ENCODE measurements at regions not wholly inside any gene's neighbourhood (a gene's known extent, or its start where the extent isn't known, plus 50 kb on each side); places are given as distances from the start of the nearest gene placed in this dataset.

DNA sequence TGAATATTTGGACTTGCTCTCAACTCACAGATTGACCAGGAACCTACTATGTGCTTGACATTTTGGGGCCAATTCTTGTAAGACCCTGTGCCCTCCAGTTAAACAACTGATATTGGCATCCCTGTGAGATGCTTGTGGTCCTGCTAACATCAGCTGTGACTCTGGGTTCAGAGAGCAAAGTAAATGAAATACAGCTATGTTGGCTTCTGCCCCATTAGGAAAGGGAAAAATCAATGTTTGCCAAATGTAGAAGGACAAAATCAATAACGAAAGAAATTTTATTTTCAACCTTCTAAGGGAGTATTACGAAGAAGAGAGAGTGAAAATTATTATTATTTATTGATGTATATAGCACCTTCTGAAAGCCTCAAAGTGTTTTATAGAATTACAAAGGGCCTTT, 266.9 kb upstream of the ARID1B start:
- no peaks in the 10 kb centered on the region for H3K36me3 Mint-ChIP-seq (ENCODE audit: low read depth)
- TF ChIP-seq, protein P1, sequence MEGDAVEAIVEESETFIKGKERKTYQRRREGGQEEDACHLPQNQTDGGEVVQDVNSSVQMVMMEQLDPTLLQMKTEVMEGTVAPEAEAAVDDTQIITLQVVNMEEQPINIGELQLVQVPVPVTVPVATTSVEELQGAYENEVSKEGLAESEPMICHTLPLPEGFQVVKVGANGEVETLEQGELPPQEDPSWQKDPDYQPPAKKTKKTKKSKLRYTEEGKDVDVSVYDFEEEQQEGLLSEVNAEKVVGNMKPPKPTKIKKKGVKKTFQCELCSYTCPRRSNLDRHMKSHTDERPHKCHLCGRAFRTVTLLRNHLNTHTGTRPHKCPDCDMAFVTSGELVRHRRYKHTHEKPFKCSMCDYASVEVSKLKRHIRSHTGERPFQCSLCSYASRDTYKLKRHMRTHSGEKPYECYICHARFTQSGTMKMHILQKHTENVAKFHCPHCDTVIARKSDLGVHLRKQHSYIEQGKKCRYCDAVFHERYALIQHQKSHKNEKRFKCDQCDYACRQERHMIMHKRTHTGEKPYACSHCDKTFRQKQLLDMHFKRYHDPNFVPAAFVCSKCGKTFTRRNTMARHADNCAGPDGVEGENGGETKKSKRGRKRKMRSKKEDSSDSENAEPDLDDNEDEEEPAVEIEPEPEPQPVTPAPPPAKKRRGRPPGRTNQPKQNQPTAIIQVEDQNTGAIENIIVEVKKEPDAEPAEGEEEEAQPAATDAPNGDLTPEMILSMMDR (IDR thresholded peaks at IDR 0.05) = no peak
- peaks cover 2% of the 10 kb centered on the region for H3K27me3 Mint-ChIP-seq (ENCODE audit: insufficient read depth)

DNA sequence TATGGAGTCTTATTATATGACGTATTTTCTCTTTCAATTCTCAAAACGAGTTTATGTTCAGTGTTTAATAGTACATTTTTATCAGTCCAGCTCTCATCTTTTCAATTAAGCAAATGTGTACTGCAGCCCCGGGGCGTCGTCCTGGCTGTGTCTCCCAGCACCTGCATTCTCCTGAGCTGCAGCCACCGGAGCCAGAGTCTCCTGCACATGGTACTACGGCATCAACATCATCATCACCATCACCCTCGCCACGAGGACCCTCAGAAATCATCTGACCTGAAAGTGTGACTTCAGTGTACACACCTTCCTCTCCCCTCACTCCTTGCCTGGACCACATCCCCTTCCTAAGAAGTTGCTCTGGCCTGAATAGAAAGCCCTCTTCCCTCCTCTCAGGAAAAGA, 267.7 kb upstream of the ARID1B start:
- DNase-seq = no peak
- TF ChIP-seq, protein P1 (IDR thresholded peaks at IDR 0.05) = no peak
- H3K27ac Mint-ChIP-seq = no peak overlapping the region
- no peaks in the 10 kb centered on the region for H3K9me3 Mint-ChIP-seq
- H3K4me1 Mint-ChIP-seq (ENCODE audit: low read depth) = no peaks in the 10 kb centered on the region
- no peak overlapping the region for H3K4me3 Mint-ChIP-seq
- peaks cover 2% of the 10 kb centered on the region for H3K27me3 Mint-ChIP-seq (ENCODE audit: insufficient read depth)
- H3K36me3 Mint-ChIP-seq (ENCODE audit: low read depth) = no peaks in the 10 kb centered on the region

More for the DNA sequence above, 266.9 kb upstream of the ARID1B start:
- H3K4me1 Mint-ChIP-seq (ENCODE audit: low read depth) = no peaks in the 10 kb centered on the region
- no peak for DNase-seq
- no peak overlapping the region for H3K4me3 Mint-ChIP-seq
- no peak overlapping the region for H3K27ac Mint-ChIP-seq
- H3K9me3 Mint-ChIP-seq = no peaks in the 10 kb centered on the region

DNA sequence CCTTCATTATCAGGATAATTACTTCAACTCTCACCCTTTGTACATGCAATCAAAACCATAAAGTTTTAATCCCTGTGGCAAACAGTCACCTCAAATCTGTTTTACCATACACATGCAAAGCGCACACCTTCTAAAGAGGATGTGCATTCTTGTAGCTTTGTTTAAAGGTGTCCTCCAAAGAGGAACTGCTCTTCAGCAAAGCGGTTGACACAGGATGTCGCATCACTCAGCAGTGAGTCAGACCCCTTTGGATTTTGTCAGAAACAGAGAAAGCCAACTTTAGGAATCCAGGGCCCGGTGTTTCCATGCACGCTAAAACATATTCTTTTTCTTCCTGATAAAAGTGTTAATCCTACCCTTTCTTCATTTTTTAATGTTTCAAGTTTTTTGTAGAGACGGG, 268.3 kb upstream of the ARID1B start:
- Mint-ChIP-seq H3K36me3 (ENCODE audit: low read depth) (no peaks in the 10 kb centered on the region), H3K27ac (no peak overlapping the region), H3K4me1 (ENCODE audit: low read depth) (no peaks in the 10 kb centered on the region), H3K9me3 (no peaks in the 10 kb centered on the region), H3K27me3 (ENCODE audit: insufficient read depth) (peaks cover 2% of the 10 kb centered on the region), H3K4me3 (no peak overlapping the region)
- no peak for DNase-seq
- TF ChIP-seq, protein P1 (IDR thresholded peaks at IDR 0.05) = no peak

DNA sequence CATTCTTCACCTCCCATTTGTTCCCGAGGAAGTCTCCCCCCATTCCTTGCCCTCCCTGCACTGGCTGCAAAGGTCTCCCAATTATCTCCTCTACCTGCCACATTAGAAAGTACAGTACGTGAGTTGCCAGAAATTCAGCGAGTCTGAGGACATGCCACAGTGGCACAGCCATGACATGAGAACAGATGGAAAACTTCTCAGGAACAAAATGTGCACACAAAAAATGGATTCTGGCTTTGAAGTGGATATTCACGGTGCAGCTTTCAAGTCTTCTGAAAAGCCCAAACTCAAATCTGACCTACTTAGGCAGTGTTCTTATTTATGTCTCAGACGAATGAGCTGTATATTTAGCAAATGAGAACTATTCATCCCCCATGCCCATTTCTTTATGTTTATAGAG, 269.1 kb upstream of the ARID1B start:
- no peak overlapping the region for H3K4me3 Mint-ChIP-seq
- no peak for DNase-seq
- no peaks in the 10 kb centered on the region; the same call in 1 of the 2 replicates for H3K9me3 Mint-ChIP-seq
- H3K36me3 Mint-ChIP-seq (ENCODE audit: low read depth) = no peaks in the 10 kb centered on the region
- H3K4me1 Mint-ChIP-seq (ENCODE audit: low read depth) = no peaks in the 10 kb centered on the region
- TF ChIP-seq, protein P1 (IDR thresholded peaks at IDR 0.05) = no peak
- H3K27me3 Mint-ChIP-seq (ENCODE audit: insufficient read depth) = peaks cover 2% of the 10 kb centered on the region
- H3K27ac Mint-ChIP-seq = no peak overlapping the region

DNA sequence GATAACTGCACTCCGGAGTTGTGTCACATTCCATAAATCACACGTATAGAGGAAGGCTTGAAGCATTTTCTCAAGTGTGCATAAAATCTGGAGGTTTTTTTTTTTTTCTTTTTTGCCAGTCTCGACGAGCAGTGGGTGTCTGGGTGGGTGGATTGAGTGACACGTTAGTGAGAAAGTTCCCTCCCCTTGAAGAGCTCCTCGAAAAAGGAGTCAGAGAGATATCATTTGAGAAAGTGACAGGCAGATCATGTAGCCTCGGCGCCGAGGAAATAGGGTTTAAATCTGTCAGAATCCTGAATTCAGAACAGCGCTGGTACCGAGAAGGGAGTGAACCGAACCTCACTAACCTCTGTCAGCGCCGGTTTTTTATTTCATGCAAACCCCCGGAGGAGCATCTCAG, 269.5 kb upstream of the ARID1B start:
- Mint-ChIP-seq H3K36me3 (ENCODE audit: low read depth) (no peaks in the 10 kb centered on the region), H3K27ac (no peak overlapping the region), H3K4me1 (ENCODE audit: low read depth) (no peaks in the 10 kb centered on the region), H3K9me3 (peaks cover 4% of the 10 kb centered on the region), H3K4me3 (no peak overlapping the region), H3K27me3 (ENCODE audit: insufficient read depth) (peaks cover 2% of the 10 kb centered on the region)
- DNase-seq = no peak
- TF ChIP-seq, protein P1 (IDR thresholded peaks at IDR 0.05) = no peak

DNA sequence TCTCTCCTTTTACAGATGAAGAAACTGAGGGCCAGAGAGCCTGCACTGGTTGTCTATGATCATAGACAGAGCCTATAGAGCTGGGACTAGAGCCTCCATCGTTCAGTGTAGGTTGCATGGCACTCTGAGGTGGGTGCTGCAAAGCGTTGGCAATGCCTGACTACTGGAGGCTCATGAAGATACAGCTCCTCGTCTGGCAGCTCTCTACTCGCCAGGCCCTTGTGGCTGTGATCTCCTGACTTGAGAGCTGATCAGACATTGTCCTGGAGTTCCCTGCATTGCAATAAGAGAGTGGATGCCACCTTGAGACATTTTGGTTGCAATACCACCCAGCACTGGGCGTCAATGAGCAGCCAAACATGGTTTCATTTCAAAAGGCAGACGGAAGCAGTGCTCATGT, 270.1 kb upstream of the ARID1B start:
- Mint-ChIP-seq H3K4me1 (ENCODE audit: low read depth) (no peaks in the 10 kb centered on the region), H3K9me3 (peaks cover 9% of the 10 kb centered on the region), H3K27me3 (ENCODE audit: insufficient read depth) (peaks cover 5% of the 10 kb centered on the region), H3K36me3 (ENCODE audit: low read depth) (no peaks in the 10 kb centered on the region), H3K27ac (no peak overlapping the region), H3K4me3 (no peak overlapping the region)
- TF ChIP-seq, protein P1 (IDR thresholded peaks at IDR 0.05) = no peak
- DNase-seq = no peak

Measured in HFFc6 (cell line).